ENCODE measurements at regions not wholly inside any gene's neighbourhood (a gene's known extent, or its start where the extent isn't known, plus 50 kb on each side); places are given as distances from the start of the nearest gene placed in this dataset.

DNA sequence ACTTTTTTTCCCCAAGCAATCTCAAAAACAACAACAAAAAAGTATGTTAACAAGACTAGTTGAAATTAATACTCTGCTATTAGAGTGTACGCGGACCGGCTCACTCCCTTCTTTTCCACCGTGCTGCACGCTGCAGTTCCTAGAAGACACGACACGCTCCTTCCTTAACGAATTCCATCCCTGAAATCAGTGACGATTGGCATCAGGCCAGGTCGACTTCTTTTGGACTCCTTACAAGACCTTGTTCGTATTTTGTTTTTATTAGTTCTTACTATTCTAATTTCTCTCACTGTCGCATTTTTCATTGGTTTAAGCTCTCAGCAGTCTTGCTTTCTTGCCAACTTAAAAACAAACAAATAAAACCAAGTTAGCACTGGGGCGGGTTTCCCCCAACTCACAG lies 175.8 kb upstream of the PITX2 start:
- TF ChIP-seq, protein P1, sequence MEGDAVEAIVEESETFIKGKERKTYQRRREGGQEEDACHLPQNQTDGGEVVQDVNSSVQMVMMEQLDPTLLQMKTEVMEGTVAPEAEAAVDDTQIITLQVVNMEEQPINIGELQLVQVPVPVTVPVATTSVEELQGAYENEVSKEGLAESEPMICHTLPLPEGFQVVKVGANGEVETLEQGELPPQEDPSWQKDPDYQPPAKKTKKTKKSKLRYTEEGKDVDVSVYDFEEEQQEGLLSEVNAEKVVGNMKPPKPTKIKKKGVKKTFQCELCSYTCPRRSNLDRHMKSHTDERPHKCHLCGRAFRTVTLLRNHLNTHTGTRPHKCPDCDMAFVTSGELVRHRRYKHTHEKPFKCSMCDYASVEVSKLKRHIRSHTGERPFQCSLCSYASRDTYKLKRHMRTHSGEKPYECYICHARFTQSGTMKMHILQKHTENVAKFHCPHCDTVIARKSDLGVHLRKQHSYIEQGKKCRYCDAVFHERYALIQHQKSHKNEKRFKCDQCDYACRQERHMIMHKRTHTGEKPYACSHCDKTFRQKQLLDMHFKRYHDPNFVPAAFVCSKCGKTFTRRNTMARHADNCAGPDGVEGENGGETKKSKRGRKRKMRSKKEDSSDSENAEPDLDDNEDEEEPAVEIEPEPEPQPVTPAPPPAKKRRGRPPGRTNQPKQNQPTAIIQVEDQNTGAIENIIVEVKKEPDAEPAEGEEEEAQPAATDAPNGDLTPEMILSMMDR (IDR thresholded peaks at IDR 0.05): no peak
- TF ChIP-seq POLR2A (IDR thresholded peaks at IDR 0.05): no peak
